NCI-H1092 treated with DMSO at 0.1 percent for 48 hours (cell line): ENCODE measurements at regions not wholly inside any gene's neighbourhood (a gene's known extent, or its start where the extent isn't known, plus 50 kb on each side); places are given as distances from the start of the nearest gene placed in this dataset.
"Not testable (repeated sequence)": the region's sequence is repeated elsewhere in the genome, so short reads cannot be mapped to it uniquely, and the experiment has no call there.

Experiments used
- DNase-seq: peaks from one replicate; lab custom pipeline; 2025; lab: John Stamatoyannopoulos, UW

DNA sequence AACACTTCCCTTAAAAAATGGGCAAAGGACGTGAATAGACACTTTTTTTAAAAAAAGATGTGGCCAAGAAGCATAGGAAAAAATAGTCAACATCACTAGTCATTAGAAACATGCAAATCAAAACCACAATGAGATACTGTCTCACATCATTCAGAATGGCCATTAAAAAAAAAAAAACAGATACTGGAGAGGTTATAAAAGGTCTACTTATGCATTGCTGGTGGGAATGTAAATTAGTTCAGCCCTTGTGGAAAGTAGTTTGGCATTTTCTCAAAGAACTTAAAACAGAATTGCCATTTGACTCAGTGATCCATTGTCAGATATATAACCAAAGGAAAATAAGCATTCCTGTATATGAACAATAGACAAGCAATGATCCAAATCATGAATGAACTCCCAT is 352.8 kb upstream of the EPHA5 start:
- DNase-seq, result no peak

DNA sequence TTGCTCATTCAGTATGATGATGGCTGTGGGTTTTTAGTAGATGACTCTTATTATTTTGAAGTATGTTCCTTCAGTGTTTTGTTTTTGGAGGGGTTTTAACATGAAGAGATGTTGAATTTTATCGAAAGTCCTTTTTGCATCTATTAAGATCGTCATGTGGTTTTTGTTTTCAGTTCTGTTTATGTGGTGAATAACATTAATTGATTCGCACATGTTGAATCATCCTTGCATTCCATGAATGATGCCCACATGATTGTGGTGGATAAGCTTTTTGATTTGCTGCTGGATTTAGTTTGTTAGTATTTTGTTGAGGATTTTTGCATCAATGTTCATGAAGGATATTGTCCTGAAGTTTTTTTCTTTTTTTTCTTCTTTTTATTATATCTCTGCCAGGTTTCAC is 347.4 kb upstream of the EPHA5 start:
- no peak for DNase-seq

DNA sequence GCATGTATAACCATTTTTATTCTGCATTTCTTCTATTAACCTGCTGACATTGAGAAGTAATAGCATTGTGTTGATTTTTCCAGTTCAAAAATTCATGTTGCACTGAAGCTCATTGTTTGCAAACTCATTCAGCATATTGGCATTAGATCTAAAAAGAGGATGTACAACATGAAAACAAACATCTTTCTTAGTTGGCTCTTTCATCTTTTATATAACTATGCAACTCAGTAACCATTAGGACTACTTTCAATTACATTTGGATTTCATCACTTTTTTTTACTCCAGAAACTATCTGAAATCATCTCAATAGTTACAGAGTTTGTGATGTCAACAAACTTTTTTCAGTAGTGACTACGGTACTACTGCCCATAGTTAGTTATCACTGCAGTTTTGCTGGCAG is 346.0 kb upstream of the EPHA5 start:
- no peak for DNase-seq

DNA sequence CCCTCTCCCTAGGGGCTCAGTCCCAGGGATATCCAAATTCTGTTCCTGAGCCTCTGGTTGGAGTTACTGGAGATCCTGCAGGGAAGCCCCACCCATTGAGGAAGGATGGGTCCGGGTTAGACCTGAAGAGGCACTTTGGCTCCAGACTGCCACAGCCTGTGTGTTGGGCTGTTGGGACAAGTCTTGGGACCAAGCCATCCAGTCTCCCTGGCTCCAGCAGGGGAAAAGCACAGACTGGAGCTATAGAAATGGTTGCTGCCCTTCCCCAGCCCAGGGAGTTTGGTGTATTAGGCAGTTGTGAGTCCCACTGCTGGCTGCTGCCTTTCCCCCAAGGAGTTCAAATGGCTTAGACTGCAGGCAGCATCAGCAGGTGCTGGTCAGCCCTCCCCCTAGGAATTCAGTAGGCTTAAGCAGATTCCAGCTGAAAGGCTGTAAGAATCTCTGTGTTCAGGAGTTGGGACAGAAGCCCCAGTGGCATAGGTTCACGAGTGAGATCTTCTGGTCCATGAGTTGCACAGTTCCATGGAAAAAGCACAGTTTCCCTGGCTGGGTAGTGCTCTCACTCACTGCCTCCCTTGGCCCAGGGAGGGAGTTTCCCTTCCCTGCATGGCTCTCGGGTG is 344.0 kb upstream of the EPHA5 start:
- DNase-seq, result no peak

DNA sequence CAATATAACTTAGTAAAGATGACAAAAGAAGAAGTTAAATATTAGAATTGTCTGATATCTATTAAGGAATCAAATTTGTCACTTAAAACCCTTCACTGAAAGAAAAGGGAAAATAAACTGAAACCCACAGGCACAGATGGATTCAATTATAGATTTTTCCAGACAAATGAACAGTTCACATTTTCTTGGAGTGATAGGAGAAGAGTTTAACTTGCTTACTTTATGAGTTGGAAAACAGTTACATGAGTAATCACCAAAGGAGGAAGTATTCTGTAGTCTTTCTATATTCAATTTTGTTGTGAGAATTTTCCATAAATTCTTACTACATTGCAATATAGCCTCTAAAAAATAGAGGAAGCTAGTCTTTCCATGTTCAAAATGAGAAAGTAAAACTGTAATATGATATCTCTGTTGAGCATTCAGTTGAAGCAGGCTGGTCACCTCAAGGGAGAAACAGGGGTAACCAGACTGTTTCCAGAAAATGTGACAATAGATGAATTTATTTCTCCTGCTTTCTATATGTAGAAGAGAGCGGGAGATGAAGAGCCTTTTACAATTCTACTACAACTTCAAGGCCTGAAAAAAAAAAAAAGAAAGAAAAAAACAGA is 330.3 kb upstream of the EPHA5 start:
- DNase-seq, result no peak

DNA sequence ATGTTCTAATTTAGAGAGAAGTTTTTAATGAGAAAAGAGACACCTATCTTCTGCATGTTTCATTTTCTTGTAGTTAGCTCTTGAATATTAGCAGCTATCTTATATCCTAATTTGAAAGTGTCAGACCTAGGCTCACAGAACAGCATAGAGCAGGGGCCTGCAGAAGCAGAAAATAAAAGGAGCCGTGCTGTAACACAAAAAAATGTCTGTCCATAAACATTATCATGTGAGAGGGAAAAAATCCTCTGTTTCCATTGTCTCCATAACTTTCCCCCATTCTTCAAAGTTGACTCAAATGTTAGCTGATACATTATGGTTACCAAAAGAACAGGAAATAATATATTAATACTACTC is 329.2 kb upstream of the EPHA5 start:
- no peak for DNase-seq

DNA sequence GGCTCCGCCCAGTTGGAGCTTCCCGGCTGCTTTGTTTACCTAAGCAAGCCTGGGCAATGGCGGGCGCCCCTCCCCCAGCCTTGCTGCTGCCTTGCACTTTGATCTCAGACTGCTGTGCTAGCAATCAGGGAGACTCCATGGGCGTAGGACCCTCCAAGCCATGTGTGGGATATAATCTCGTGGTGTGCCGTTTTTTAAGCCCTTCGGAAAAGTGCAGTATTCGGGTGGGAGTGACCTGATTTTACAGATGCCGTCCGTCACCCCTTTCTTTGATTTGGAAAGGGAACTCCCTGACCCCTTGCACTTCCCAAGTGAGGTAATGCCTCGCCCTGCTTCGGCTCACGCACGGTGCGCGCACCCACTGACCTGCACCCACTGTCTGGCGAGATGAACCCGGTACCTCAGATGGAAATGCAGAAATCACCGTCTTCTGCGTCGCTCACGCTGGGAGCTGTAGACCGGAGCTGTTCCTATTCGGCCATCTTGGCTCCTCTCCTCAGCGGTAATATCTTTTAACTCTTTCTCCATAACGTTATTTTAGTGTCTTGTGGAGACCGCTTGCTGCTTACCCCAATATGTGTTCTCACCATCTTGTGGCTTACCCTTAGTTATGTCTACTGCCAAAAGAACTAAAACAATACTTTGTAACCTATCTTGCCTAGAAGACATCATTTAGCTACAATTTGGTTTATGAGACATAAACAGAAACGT is 328.7 kb upstream of the EPHA5 start:
- not testable (repeated sequence) for DNase-seq

DNA sequence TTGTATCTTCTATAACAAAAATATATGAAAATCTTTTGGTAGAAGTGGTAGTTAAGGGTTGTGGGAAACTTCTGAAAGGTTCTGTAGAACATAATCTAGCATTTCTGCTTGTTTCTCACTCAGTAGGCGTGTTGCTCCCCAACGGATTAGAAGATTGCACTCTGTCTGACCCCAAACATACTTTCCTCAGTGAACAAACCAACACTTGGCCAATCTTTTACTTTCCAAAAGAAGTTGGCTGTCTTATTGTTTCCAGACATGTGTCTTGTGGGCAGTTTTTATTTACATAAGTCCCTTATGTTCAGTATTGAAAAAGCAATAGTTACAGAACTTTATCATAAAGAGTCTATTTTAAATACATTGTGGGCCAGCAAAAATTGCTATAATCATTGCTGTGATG is 312.8 kb upstream of the EPHA5 start:
- no peak for DNase-seq

DNA sequence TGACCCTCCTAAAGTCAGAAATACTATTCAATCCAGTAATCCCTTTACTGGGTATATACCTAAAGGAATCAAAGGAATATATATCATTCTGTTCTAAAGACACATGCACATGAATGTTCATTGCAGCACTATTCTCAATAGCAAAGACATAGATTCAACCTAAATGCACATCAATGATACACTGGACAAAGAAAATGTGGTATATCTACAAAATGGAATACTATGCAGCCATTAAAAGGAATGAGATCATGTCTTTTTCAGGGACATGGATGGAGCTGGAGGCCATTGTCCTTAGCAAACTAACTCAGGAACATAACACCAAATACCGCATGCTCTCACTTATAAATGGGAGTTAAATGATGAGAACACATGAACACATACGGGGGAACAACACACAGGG is 306.0 kb upstream of the EPHA5 start:
- no peak for DNase-seq

DNA sequence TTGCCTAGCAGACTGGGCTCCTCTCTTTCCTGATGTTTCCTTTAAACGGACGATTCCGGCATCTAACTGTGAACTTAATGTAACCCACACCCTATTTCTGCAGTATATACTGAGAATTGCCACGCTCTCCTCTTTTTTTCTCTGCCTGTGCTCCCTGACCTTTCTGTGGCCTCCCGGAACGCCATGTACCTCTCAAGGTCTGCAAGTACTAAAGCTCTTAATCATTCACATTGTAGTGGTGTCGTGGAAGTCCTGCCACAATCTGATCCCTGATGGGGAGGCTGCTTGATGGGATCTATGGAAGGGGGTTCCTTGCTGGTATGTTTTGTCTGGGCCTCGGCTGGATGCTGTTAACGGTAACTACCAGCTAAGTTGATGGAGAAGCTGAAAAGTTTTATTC is 302.9 kb upstream of the EPHA5 start:
- DNase-seq, result no peak

DNA sequence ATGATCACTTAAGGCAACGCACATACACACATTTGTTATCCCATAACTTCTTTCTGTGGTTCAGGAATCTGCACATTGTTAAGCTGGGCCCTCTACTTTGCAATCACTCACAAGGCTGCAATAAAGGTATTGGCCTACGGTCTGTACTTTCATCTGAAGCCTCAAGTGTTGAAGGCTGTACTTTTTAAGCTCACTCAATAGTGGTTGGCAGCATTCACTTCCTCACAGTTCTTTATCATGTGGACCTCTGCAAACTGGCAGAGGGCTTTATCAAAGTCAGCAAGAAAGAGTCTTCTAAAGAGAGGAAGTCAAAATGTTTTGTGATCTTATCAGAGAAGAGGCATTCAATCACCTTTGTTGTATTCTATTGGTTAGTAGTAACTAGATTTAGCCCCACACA is 301.4 kb upstream of the EPHA5 start:
- no peak for DNase-seq

DNA sequence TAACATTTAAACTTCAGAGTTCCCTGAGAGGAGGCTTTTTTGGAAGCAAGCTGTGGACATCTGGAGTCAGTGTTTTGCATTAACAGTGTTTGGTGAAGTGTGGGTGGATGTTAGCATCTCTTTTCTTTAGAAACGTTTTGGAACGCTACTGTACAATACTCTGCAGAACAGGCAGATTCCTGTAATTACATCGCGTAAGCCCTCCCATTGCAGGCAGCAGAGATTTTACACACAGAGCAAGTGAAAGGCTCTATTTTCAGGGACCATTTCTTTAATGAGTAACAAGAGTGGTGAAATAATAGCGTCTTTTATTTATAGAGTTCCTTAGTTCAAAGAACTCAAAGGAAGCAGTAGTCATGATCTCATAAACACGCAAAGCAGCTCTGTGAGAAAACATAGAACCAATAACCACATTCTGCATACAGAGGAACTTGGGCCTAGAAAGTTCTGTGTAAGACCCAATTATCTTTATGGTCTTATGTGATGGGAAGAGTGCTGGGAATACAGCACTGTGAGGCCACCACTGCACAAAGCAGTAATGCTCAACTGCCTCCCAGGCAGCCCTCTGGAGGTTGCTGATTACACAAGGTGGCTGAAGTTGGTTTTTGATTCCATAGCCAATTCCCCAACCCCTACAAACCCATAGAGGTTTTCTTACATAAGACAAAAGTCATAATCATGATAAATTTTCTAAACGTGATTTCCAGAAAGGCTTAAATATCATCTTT is 298.7 kb upstream of the EPHA5 start:
- DNase-seq, result no peak

DNA sequence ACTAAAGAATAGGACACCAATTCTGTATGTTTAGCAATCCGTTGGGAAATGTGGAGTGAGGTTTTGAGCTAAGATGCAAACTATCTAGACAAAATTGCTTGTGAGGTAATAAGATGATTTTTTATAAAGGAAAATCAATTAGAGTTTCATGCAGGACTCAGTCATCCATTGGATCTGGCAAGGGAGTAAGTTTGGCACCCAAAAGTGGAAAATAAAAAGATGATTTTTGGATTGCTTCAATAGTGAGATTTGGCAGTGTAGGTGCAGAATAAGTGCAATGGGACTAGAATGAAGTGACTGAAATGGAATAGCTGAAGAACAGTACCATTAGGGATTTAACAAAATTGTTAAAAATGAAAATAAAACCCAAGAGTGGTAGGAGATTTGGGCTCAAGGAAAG is 290.5 kb upstream of the EPHA5 start:
- DNase-seq, result no peak

DNA sequence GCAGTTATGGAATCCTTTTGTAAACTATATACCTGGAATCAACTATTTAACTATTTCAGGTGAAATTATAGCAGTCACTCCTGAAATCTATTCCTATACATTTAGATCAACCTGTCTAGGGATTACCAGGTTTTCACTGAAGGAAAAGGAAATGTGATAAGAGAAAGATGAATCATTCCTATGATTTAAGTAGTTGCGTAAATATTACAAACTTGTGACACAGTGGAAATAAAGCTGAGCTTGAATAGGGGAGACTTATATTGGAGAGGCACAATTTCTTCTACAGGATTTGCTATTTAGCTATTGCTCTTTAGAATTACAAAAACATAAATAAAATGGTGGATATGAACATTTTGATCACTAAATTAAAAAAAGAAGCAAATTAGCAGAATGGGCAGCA is 284.1 kb upstream of the EPHA5 start:
- DNase-seq, result no peak

DNA sequence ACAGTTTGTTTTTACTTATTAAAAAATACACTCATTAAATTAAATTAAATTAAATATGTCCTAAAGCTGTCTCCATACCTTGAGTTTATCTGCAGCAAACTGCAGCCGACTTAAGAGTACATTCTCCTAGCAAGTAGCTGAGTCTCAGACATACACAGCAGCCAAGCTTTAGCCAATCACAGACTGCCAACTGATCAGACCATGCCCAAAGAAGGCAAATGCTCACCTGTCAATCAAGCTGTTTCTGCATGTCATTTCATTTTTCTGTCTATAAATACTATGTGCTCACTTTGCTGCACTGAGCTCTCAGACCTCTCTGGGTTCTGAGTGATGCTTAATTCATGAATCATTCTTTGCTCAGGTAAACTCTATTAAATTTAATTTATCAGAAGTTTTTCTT is 280.9 kb upstream of the EPHA5 start:
- DNase-seq, result no peak

DNA sequence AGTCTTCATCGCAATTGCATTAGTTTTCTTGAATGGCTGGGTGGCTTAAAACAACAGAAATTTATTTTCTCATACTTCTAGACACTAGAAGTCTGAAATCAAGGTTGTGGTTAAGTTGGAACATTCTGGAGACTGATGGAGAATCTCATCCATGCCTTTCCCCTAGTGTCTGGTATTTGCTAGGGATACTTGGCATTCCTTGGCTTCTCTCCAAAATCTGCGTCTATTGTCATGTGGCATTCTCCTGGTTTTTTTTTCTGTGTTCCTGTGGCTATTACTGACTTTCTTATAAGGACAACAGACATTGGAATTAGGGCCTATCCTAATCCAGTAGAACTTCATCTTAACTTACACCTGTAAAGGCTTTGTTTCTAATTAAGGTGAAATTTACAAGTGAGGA is 272.8 kb upstream of the EPHA5 start:
- DNase-seq, result no peak

DNA sequence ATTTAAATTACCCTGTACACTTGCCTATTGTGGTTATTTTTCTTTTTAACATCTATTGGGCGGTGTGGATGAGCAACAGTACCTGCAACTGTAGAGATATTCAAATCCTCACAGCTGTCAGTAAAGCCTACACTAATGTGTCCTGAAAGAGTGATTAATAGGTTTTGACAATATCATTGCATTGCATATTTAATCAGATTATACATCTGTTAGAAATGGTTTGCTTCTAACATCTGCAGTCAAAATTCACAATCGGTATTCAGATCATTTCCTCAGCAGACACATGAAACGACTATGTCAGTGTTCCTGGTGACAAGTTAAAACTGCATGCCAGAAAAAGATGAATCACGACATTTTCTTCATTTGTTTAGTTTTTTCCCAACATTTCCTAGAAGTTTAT is 254.6 kb upstream of the EPHA5 start:
- no peak for DNase-seq

DNA sequence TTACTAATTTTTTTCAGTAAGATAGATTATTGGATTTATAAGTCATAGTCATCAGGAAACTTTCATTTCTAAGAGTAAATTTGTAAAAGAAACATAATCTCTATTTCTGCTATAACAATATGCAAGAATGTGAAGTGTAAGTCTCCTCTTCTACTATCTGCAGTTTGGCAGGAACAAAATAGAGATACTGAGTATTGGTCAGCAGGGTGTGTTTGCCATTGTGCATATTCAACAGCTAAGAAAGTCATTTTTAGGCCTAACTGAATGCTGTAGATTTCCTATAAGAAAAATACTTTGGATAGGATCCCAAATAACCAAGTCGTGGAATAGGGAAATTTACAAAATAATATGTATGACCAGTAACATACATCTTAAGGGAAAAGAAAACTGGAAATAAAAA is 253.3 kb upstream of the EPHA5 start:
- no peak for DNase-seq

DNA sequence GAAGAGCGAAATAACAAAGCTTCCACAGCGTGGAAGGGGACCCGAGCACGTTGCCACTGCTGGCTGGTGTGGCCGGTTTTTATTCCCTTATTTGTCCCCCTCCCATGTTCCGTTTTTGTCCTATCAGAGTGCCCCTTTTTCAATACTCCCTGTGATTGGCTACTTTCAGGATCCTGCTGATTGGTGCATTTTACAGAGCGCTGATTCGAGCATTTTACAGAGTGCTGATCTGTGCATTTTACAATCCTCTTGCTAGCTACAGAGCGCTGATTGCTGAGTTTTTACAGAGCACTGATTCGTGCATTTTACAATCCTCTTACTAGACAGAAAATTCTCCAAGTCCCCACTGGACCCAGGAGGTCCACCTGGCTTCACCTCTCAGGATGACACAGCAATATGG is 250.9 kb upstream of the EPHA5 start:
- no peak for DNase-seq

DNA sequence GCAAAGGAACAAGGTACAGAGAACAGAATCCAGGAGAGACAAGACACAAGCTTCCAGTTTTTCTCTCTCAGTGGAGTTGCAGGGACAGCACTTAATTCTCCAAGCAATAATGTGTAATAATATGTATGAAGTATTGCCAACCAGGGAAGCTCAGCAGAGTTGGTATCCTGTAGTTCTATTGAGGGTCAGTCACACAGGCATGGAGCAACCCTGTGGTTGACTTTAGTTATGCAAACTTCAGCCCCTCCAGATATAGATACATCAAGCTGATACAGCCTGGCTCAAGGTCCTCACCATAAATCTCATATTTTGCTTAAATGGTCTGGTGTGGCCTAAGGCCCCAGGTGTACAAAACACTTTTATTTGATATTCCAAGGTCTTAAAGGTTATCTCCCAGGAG is 248.6 kb upstream of the EPHA5 start:
- DNase-seq, result no peak

DNA sequence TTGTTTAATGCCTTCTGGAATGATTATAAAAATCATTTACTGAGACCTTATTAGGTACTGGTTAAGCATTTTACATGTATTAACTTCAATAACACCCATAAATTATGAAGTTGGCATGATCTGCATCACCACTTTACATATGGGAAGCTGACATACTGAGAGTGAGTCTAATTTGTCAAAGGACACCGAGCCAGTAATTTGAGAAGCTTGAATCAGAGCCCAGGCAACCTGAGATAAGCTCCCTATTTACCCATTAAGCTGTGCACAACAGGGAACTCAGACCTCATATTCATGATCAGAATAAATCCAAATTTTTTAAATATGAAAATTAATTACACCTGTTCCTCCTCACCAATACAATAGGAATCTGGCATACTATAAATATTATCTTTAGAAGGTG is 247.9 kb upstream of the EPHA5 start:
- peak; percentile 61 for DNase-seq

DNA sequence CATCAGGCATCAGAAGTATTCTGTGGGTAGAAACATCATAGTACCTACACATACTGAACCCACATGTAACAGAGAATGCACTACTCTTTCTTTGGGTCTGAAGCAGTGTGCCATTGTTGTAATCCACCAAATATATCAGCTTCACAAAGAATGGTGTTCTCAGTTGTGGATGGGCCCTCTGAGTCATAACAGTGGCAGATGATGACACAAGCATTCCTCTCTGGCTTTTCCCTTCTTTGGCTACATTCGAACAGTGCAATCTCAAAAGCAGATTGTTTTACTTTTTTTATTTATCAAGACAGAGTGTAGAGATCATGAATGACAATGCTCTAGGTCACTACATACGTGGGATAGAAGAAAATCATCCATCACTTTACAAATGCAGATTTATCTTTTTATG is 247.2 kb upstream of the EPHA5 start:
- DNase-seq, result no peak

DNA sequence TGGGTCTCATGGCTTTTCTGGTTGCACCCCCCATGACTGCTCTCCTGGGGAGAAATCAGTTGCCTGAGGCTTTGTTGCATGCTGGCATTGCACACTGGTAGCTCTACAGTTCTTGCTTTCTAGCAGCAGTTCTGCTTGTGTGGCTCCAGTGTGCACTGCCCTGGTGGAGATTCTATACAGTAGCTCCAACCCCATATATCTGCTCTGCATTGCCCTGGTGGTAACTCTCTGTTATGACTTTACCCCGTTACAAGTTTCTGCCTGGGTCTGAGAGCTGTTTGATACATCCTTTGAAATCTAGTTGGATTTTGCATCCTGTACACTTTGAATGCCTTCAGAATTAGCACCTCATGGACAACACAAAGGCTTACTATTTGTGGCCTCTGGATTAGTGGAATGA is 241.4 kb upstream of the EPHA5 start:
- no peak for DNase-seq
